ENCODE measurements at regions not wholly inside any gene's neighbourhood (a gene's known extent, or its start where the extent isn't known, plus 50 kb on each side); places are given as distances from the start of the nearest gene placed in this dataset.
"Not testable (repeated sequence)": the region's sequence is repeated elsewhere in the genome, so short reads cannot be mapped to it uniquely, and the experiment has no call there.

- TF ChIP-seq POLR2A, CTCF (IDR thresholded peaks at IDR 0.05): not testable (repeated sequence)
Measured at GRCh38 chr7:153989742-153990425, 62.3 kb upstream of the DPP6 start.

Measured in Peyer's patch (tissue), 4 donors.